Skeletal muscle tissue (tissue), 3 donors: ENCODE measurements at regions not wholly inside any gene's neighbourhood (a gene's known extent, or its start where the extent isn't known, plus 50 kb on each side); places are given as distances from the start of the nearest gene placed in this dataset.
"Not testable (repeated sequence)": the region's sequence is repeated elsewhere in the genome, so short reads cannot be mapped to it uniquely, and the experiment has no call there.

Source experiments
- H3K27ac ChIP-seq: one replicate; pipeline ENCODE4 v1.7.0; 2013; ENCODE audit warnings: mild to moderate bottlenecking, low read depth, low read length, inconsistent platforms
- H3K27me3 ChIP-seq, 3 donors: one replicate each; pipeline ENCODE4 v1.7.0; 2013; ENCODE audit warnings: low read length in 3 of 3; ENCODE audit not compliant: control insufficient read depth in 3 of 3, insufficient read depth in 3 of 3
- H3K36me3 ChIP-seq, 3 donors: one replicate each; pipeline ENCODE4 v1.7.0; 2013; ENCODE audit warnings: low read length in 3 of 3; ENCODE audit not compliant: control insufficient read depth in 3 of 3, insufficient read depth in 3 of 3
- H3K4me1 ChIP-seq, 3 donors: one replicate each; pipeline ENCODE4 v1.7.0; 2013; ENCODE audit warnings: low read length in 3 of 3, mild to moderate bottlenecking in 3 of 3; ENCODE audit not compliant: control insufficient read depth in 3 of 3, insufficient read depth in 3 of 3
- H3K4me3 ChIP-seq, 3 donors: one replicate each; pipeline ENCODE4 v1.7.0; 2013; ENCODE audit warnings: low read length in 3 of 3
- H3K9ac ChIP-seq, 3 donors: one replicate each; pipeline ENCODE4 v1.7.0; 2013; ENCODE audit warnings: low read length in 3 of 3, mild to moderate bottlenecking in 3 of 3, moderate library complexity in 2 of 3, low read depth in 1 of 3
- H3K9me3 ChIP-seq, 3 donors: one replicate each; pipeline ENCODE4 v1.7.0; 2013; ENCODE audit warnings: low read length in 3 of 3; ENCODE audit not compliant: control insufficient read depth in 3 of 3
- donor health status: Osteomylitis.

DNA sequence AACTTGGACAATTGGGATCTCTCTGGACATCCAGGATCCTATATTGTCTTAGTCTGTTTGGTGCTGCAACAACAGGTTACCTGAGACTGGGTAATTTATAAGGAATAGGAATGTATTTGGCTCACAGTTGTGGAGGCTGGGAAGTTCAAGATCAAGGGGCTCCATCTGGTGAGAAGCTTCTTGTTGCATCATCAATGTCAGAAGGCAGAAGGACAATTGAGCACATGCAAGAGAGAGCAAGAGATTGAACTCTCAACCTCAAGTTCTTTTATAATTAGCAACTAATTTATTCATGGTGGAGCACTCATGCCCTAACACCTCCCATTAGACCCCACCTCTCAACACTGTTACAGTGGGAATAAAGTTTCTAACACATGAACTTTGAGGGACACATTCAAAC lies 124.7 kb upstream of the ETV3 start:
- Histone ChIP-seq H3K4me1 (no peaks in the 10 kb centered on the region), H3K9ac (no peak overlapping the region), H3K36me3 (no peaks in the 10 kb centered on the region), H3K27me3 (peaks cover 0 to 2% (median 0%) of the 10 kb centered on the region in 3 donors), H3K4me3 (no peak overlapping the region), H3K27ac (no peak overlapping the region), H3K9me3 (peaks cover 0 to 2% (median 0%) of the 10 kb centered on the region in 3 donors)

DNA sequence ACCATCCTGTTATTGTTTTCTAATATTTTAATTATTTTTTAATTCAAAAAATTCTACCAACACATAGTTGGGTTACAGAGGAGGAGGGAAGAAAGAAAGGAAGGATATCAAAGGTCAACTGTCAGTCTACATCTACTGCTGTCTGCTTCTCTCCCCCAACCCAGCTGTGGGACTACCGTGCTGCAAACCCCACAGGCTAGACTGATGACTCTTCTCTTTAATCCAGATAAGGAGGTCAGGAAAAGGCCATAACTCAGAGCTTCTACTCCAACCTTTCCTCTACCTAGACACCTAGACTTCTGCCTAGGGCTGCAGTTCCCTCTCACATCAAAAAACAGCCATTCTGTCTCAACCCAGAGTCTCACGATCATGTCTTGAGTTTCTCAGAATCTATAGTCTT lies 124.2 kb upstream of the ETV3 start:
- Histone ChIP-seq H3K9me3 (peaks cover 0 to 2% (median 0%) of the 10 kb centered on the region in 3 donors), H3K27me3 (peaks cover 0 to 2% (median 0%) of the 10 kb centered on the region in 3 donors), H3K4me1 (no peaks in the 10 kb centered on the region), H3K4me3 (no peak overlapping the region), H3K9ac (no peak overlapping the region), H3K36me3 (no peaks in the 10 kb centered on the region), H3K27ac (no peak overlapping the region)

DNA sequence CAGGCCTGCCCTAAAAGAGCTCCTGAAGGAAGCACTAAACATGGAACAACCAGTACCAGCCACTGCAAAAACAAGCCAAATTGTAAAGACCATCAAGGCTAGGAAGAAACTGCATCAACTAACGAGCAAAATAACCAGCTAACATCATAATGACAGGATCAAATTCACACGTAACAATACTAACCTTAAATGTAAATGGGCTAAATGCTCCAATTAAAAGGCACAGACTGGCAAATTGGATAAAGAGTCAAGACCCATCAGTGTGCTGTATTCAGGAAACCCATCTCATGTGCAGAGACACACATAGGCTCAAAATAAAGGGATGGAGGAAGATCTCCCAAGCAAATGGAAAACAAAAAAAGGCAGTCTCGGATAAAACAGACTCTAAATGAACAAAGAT lies 117.7 kb upstream of the ETV3 start:
- not testable (repeated sequence) for H3K4me1 ChIP-seq, H3K27ac ChIP-seq, H3K9ac ChIP-seq, H3K36me3 ChIP-seq, H3K9me3 ChIP-seq, H3K27me3 ChIP-seq, H3K4me3 ChIP-seq

DNA sequence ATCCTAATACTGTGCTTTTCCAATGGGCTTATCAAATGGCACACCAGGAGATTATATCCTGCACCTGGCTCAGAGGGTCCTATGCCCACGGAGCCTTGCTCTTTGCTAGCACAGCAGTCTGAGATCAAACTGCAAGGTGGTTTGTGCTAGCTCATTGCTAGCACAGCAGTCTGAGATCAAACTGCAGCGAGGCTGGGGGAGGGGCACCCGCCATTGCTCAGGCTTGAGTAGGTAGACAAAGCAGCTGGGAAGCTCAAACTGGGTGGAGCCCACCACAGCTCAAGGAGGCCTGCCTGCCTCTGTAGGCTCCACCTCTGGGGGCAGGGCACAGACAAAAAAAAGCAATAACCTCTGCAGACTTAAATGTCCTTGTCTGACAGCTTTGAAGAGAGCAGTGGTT lies 116.0 kb upstream of the ETV3 start:
- H3K4me1 ChIP-seq, H3K36me3 ChIP-seq, H3K4me3 ChIP-seq, H3K9me3 ChIP-seq, H3K9ac ChIP-seq, H3K27me3 ChIP-seq, H3K27ac ChIP-seq: not testable (repeated sequence)

DNA sequence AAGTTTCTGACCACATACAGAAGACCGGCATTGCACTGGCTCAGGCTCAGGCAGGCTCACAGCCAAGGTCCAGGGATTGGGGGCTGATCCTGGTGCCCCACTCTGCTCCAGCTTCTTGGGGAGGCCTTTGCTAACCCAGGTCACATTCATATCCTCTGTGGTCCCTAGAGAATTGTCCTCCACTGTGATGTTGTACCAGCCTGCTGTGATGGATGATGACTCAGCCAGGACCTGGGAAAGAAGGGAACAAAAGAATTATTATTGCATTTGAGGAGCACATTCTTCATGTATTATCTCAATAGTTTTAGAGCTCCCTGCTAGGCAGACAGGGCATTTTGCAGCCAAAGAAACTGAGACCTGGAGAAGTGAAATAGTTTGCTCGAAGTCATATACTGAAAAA lies 114.3 kb upstream of the ETV3 start:
- H3K4me3 ChIP-seq: no peak overlapping the region
- H3K4me1 ChIP-seq: no peaks in the 10 kb centered on the region
- no peaks in the 10 kb centered on the region for H3K36me3 ChIP-seq
- H3K27ac ChIP-seq: no peak overlapping the region
- H3K9me3 ChIP-seq: no peaks in the 10 kb centered on the region
- H3K27me3 ChIP-seq: no peaks in the 10 kb centered on the region
- no peak overlapping the region for H3K9ac ChIP-seq

DNA sequence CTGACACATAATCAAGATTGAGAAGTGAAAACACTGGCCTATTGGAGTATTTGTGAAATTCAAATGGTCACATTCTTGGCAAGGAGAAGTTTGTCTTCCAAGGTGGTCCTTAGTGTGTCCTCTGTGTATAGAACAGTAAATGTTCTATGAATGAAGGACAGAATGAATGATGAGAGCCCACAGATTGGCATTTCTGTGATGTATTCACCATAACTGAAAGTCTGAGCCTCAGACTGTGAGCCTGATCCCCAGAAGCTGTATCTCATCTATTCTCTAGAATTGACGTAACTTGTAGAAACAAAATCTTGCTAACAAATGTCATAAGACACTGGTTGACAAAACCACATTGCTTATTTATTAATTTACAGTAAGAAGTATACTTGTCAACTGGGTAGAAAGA lies 111.5 kb upstream of the ETV3 start:
- Histone ChIP-seq H3K9me3 (no peaks in the 10 kb centered on the region), H3K27ac (no peak overlapping the region), H3K36me3 (no peaks in the 10 kb centered on the region), H3K9ac (no peak overlapping the region), H3K4me1 (no peaks in the 10 kb centered on the region), H3K27me3 (no peaks in the 10 kb centered on the region), H3K4me3 (no peak overlapping the region)

- Histone ChIP-seq H3K9ac (no peak overlapping the region), H3K27me3 (no peaks in the 10 kb centered on the region), H3K27ac (no peak overlapping the region), H3K4me3 (no peak overlapping the region), H3K36me3 (no peaks in the 10 kb centered on the region), H3K4me1 (no peaks in the 10 kb centered on the region), H3K9me3 (no peaks in the 10 kb centered on the region)
These were observed 111.1 kb upstream of the ETV3 start for GRCh38 chr1:157249326-157249725.

- H3K9me3 ChIP-seq, H3K4me1 ChIP-seq, H3K27ac ChIP-seq, H3K27me3 ChIP-seq, H3K4me3 ChIP-seq, H3K36me3 ChIP-seq, H3K9ac ChIP-seq: not testable (repeated sequence)
These were observed 109.5 kb upstream of the ETV3 start for GRCh38 chr1:157247764-157248049.

DNA sequence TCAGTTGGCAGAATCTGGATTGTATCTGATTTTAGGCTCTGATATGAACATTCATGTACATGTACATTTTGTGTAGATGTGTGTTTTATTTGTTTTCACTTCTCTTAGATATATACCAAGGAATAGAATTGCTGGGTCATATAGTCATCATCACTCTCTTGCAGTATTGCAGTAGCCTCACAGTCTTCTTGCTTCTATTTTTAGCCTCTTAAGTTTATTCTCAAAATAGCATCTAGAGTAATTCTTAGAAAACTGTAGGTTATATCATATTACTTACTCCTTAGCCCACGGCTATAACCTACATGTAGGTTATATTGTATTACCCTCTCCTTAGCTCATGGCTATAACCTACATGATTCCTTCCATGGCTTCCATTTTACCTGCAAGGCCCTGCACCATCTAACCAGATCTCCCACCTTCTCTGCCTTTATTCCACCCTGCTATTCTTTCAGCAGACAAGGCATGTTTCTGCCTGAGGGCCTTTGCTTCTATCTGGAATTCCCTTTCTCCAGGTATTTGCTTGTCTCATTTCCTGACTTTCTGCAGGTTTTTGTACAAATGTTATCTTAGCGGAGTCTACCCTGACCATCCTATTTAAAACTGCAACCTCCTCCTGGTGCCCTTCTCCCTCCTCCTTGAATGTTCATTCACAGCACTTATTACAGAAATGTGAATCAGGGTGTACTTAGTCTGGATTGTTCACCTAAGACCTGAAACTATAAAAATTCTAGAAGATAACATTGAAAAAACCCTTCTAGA lies 109.0 kb upstream of the ETV3 start:
- no peak overlapping the region for H3K27ac ChIP-seq
- H3K4me1 ChIP-seq: no peaks in the 10 kb centered on the region
- no peaks in the 10 kb centered on the region for H3K36me3 ChIP-seq
- H3K9ac ChIP-seq: no peak overlapping the region
- H3K4me3 ChIP-seq: no peak overlapping the region
- H3K27me3 ChIP-seq: no peaks in the 10 kb centered on the region
- H3K9me3 ChIP-seq: no peaks in the 10 kb centered on the region

DNA sequence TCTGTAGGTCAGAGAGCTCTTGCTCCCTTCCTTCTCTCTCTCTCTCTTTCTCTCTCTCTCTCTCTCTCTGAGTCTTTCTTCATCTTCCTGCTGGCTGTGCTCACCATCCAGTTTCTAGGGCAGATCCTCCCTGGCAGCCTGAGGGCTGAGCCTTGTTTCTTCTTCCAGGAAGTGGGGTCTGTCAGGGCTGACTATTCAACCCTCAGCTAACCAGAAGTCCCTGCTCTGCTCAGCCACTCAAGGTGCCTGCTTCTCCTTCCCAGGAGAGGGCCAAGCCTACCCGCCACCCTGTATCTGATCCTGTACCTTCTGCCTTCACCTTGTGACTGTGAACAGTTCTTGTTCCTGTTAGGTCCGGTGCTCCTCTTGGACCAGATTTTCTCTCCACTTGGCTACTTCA lies 107.6 kb upstream of the ETV3 start:
- H3K27ac ChIP-seq: no peak overlapping the region
- H3K27me3 ChIP-seq: no peaks in the 10 kb centered on the region
- no peak overlapping the region for H3K9ac ChIP-seq
- no peaks in the 10 kb centered on the region for H3K9me3 ChIP-seq
- H3K4me3 ChIP-seq: no peak overlapping the region
- no peaks in the 10 kb centered on the region for H3K4me1 ChIP-seq
- no peaks in the 10 kb centered on the region for H3K36me3 ChIP-seq

DNA sequence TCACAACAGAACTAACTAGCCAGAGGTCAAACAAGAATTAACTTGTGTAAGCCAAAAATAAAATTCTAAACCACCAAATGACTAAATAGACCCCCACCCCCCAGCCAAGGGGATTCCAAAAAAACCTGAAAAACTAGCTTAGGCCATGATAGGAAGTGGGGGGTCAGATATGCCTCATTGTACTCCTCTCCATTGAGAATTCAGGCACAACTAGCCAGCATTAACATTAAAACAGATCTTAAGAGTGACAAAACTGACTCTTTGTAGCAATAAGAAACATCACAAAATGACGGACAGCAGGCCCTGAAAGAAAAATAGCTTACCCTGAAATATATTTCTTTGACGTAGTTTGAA lies 103.0 kb upstream of the ETV3 start:
- Histone ChIP-seq H3K36me3 (no peaks in the 10 kb centered on the region), H3K9me3 (no peaks in the 10 kb centered on the region), H3K27ac (no peak overlapping the region), H3K4me3 (no peak overlapping the region), H3K27me3 (peaks cover 0 to 11% (median 5%) of the 10 kb centered on the region in 3 donors), H3K4me1 (no peaks in the 10 kb centered on the region), H3K9ac (no peak overlapping the region)
